ENCODE measurements at regions not wholly inside any gene's neighbourhood (a gene's known extent, or its start where the extent isn't known, plus 50 kb on each side); places are given as distances from the start of the nearest gene placed in this dataset.

- DNase-seq, result no peak
Observed at GRCh38 chrX:151796576-151796975, 62.0 kb downstream of the CNGA2 start.

- DNase-seq, result no peak
Observed at GRCh38 chrX:151801980-151802379, 67.4 kb downstream of the CNGA2 start.

GRCh38 chrX:151806967-151807540 lies 72.5 kb downstream of the CNGA2 start:
- peak in 1 of 3 experiments; percentile 11 for DNase-seq

- DNase-seq, result no peak
Observed at GRCh38 chrX:151812661-151813060, 78.1 kb downstream of the CNGA2 start.

- no peak for DNase-seq
Observed at GRCh38 chrX:151814767-151815166, 80.2 kb downstream of the CNGA2 start.

- DNase-seq, result no peak
Observed at GRCh38 chrX:151815398-151815797, 80.9 kb downstream of the CNGA2 start.

- no peak for DNase-seq
Observed at GRCh38 chrX:151816934-151817333, 82.4 kb downstream of the CNGA2 start.

- DNase-seq, result no peak
Observed at GRCh38 chrX:151818828-151819227, 84.3 kb downstream of the CNGA2 start.

- DNase-seq, result no peak
Observed at GRCh38 chrX:151821226-151821625, 86.7 kb downstream of the CNGA2 start.

GRCh38 chrX:151825007-151825406 lies 87.7 kb upstream of the MAGEA4 start:
- peak in 2 of 3 experiments; percentile 30 to 89 for DNase-seq

- DNase-seq, result peak in 1 of 3 experiments; percentile 58
Observed at GRCh38 chrX:151825925-151826485, 86.7 kb upstream of the MAGEA4 start.

- DNase-seq, result no peak
Observed at GRCh38 chrX:151828439-151829080, 84.1 kb upstream of the MAGEA4 start.

- peak in 2 of 3 experiments; percentile 43 to 89 for DNase-seq
Observed at GRCh38 chrX:151830911-151831310, 81.8 kb upstream of the MAGEA4 start.

- DNase-seq, result no peak
Observed at GRCh38 chrX:151852294-151852693, 60.4 kb upstream of the MAGEA4 start.

- DNase-seq, result no peak
Observed at GRCh38 chrX:151854726-151855495, 57.8 kb upstream of the MAGEA4 start.

- DNase-seq, result no peak
Observed at GRCh38 chrX:151859481-151859880, 53.2 kb upstream of the MAGEA4 start.

GRCh38 chrX:151860827-151861226 lies 51.9 kb upstream of the MAGEA4 start:
- no peak for DNase-seq
